ENCODE measurements at regions not wholly inside any gene's neighbourhood (a gene's known extent, or its start where the extent isn't known, plus 50 kb on each side); places are given as distances from the start of the nearest gene placed in this dataset.
"Not testable (repeated sequence)": the region's sequence is repeated elsewhere in the genome, so short reads cannot be mapped to it uniquely, and the experiment has no call there.

GRCh38 chr15:25990220-25990619 lies 127.1 kb upstream of the ATP10A start:
- DNase-seq (ENCODE audit: low read depth): no peak
- H3K4me3 ChIP-seq (ENCODE audit: low read length): no peak overlapping the region
- no peak for TF ChIP-seq CTCF (conservative IDR thresholded peaks at IDR 0.05; ENCODE audit: low read length)

DNA sequence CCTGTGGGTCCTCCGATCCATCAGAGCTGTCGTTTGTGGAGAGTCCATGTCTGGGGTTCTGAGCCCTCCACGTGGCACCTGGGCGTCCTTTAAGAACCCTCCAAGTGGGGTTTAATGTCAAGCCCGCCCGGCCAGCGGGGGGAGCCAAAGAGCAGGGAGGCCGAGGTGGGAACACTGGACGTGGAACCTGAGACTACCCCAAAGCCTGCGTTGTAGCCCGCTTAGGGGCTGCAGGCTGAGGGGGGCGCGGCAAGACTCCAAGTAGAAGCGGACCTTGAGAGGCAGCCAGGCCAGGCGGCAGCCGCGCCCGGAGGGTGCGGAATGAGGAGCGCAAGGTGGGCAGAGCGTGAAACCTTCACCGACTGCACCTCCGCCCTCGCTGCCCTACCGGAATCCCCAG lies 126.2 kb upstream of the ATP10A start:
- no peak overlapping the region for H3K4me3 ChIP-seq (ENCODE audit: low read length)
- no peak for TF ChIP-seq CTCF (conservative IDR thresholded peaks at IDR 0.05; ENCODE audit: low read length)
- no peak for DNase-seq (ENCODE audit: low read depth)

- H3K4me3 ChIP-seq (ENCODE audit: low read length); DNase-seq (ENCODE audit: low read depth): not testable (repeated sequence)
Measured at GRCh38 chr15:25988716-25989115, 125.6 kb upstream of the ATP10A start.

DNA sequence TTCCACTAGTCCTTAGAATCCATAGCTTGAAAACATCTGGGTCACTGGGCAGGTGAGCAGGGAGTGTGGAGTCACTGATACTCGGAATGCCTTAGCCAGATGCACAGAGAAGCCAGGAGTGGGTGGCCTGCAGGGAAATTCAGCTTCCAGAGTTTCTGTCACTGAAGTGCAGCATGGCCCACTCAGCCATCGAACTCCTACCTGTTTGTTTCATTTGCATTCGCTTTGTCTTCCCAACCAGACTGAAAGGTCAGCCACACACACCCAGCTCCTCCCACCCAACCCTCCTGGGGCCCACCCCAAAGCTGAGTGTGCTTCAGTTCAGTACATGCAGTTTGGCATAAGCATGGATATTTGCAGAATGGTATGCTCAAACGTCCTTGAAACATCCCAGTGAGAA lies 124.5 kb upstream of the ATP10A start:
- DNase-seq (ENCODE audit: low read depth): no peak
- no peak overlapping the region for H3K4me3 ChIP-seq (ENCODE audit: low read length)
- TF ChIP-seq CTCF (conservative IDR thresholded peaks at IDR 0.05; ENCODE audit: low read length): no peak

DNA sequence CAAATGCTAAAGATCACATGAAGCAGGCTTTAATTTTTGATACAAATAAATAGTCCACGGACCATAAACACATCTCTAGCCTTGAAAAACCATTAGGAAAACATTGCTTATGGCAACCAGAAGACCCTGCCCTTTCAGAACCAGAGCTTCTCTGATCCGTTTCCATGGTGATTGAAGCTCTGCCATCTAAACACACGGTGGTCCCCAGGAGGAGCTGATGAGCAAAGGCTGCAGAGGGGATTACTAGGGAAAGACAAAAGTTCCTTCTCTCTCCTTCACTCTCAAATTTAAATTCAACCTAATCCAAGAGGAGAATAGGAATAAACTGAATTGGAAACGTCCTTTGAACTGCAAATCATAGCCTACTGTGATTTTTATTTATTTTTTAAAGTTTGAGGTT lies 122.0 kb upstream of the ATP10A start:
- H3K4me3 ChIP-seq (ENCODE audit: low read length): no peak overlapping the region
- no peak for DNase-seq (ENCODE audit: low read depth)
- no peak for TF ChIP-seq CTCF (conservative IDR thresholded peaks at IDR 0.05; ENCODE audit: low read length)

- H3K4me3 ChIP-seq (ENCODE audit: low read length): no peak overlapping the region
- no peak for TF ChIP-seq CTCF (conservative IDR thresholded peaks at IDR 0.05; ENCODE audit: low read length)
- DNase-seq (ENCODE audit: low read depth): no peak
Measured at GRCh38 chr15:25982736-25983135, 119.6 kb upstream of the ATP10A start.

DNA sequence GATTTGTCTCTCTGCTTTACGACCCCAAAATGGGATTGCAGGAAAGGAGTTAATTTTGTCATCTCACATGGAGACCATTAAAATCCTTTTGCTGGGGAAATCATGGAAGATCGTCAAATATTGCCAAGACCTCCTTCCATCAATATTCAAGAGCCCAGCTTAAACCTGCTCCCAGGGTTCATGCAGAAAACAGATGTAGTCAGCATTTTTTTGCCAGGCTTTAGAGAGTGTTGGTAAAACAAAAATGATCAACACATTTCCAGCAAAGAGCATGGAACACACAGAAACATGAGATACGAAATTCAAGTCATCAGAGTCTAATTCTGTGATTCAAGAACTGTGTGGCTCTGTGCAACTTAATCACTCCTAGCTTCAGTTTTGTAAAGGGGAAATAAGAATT lies 118.0 kb upstream of the ATP10A start:
- H3K4me3 ChIP-seq (ENCODE audit: low read length): no peak overlapping the region
- no peak for TF ChIP-seq CTCF (conservative IDR thresholded peaks at IDR 0.05; ENCODE audit: low read length)
- DNase-seq (ENCODE audit: low read depth): no peak

- no peak for DNase-seq (ENCODE audit: low read depth)
- TF ChIP-seq CTCF (conservative IDR thresholded peaks at IDR 0.05; ENCODE audit: low read length): no peak
- no peak overlapping the region for H3K4me3 ChIP-seq (ENCODE audit: low read length)
Measured at GRCh38 chr15:25972141-25972675, 109.1 kb upstream of the ATP10A start.

Measured in AG10803 (cell line).